Ovary (tissue), 3 donors: ENCODE measurements at regions not wholly inside any gene's neighbourhood (a gene's known extent, or its start where the extent isn't known, plus 50 kb on each side); places are given as distances from the start of the nearest gene placed in this dataset.

Experiments
- EP300 ChIP-seq: sonication (generic); formaldehyde crosslinking; IDR thresholded peaks from one replicate; pipeline ENCODE4 v1.6.1; 2017; ENCODE audit warnings: antibody characterized with exemption
- POLR2A ChIP-seq: fragments of 450-650 bp; IDR thresholded peaks from one replicate; pipeline ENCODE4 v1.6.1; 2017; ENCODE audit warnings: antibody characterized with exemption, mild to moderate bottlenecking, moderate library complexity
- TF ChIP-seq, protein P1 (sequence below), 3 donors: fragments of 450-650 bp in 2 of 3; fragments of 200-600 bp in 1 of 3; IDR thresholded peaks; one replicate each; pipeline versions ENCODE4 v1.5.1 to v1.8.0; 2016 to 2022; ENCODE audit warnings: antibody characterized with exemption in 3 of 3, mild to moderate bottlenecking in 1 of 3
- donor health status: DM: no; HTN: no; CAD: no.

DNA sequence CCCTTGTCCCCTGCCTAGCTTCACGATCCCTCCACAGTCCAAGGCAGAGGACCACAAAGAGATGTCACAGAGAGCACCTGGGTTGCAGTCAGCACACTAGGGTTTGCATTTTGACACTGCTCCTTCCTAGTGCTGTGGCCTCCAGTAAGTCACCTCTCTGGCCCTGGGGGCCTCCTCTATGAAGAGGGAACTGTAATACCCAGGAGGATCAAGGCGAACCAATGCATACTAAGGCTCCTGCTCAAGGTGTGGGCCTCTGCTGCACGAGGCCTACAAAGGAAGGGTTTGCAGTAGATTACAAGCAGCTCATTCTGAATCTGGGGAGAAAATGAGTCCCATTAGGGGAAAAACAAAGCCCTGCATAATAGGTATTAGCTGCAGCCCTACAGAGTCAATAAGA, 72.3 kb upstream of the FZD7 start:
- no peak for TF ChIP-seq EP300
- no peak for TF ChIP-seq POLR2A
- TF ChIP-seq, protein P1, sequence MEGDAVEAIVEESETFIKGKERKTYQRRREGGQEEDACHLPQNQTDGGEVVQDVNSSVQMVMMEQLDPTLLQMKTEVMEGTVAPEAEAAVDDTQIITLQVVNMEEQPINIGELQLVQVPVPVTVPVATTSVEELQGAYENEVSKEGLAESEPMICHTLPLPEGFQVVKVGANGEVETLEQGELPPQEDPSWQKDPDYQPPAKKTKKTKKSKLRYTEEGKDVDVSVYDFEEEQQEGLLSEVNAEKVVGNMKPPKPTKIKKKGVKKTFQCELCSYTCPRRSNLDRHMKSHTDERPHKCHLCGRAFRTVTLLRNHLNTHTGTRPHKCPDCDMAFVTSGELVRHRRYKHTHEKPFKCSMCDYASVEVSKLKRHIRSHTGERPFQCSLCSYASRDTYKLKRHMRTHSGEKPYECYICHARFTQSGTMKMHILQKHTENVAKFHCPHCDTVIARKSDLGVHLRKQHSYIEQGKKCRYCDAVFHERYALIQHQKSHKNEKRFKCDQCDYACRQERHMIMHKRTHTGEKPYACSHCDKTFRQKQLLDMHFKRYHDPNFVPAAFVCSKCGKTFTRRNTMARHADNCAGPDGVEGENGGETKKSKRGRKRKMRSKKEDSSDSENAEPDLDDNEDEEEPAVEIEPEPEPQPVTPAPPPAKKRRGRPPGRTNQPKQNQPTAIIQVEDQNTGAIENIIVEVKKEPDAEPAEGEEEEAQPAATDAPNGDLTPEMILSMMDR (IDR thresholded peaks at IDR 0.05), result no peak
